Skeletal muscle cell (primary cell): ENCODE measurements at regions not wholly inside any gene's neighbourhood (a gene's known extent, or its start where the extent isn't known, plus 50 kb on each side); places are given as distances from the start of the nearest gene placed in this dataset.

ENCODE experiments used
- DNase-seq: peaks from one replicate; pipeline ENCODE4 v3.0.0-alpha.2; 2010; ENCODE audit warnings: low read depth
- H3K4me3 ChIP-seq: 2 replicates; pipeline ENCODE4 v1.5.1; 2011; ENCODE audit warnings: low read depth, mild to moderate bottlenecking, control low read depth, low read length, moderate library complexity

GRCh38 chr5:52705720-52706119 is 82.0 kb upstream of the ITGA1 start:
- H3K4me3 ChIP-seq, result no peak overlapping the region
- DNase-seq, result no peak

GRCh38 chr5:52706775-52707174 is 80.9 kb upstream of the ITGA1 start:
- no peak overlapping the region for H3K4me3 ChIP-seq
- no peak for DNase-seq

- no peak overlapping the region for H3K4me3 ChIP-seq
- no peak for DNase-seq
Measured at GRCh38 chr5:52707616-52708015, 80.1 kb upstream of the ITGA1 start.

- no peak overlapping the region for H3K4me3 ChIP-seq
- DNase-seq, result no peak
Measured at GRCh38 chr5:52708463-52708862, 79.3 kb upstream of the ITGA1 start.

- DNase-seq, result peak; percentile 43
- H3K4me3 ChIP-seq, result no peak overlapping the region
Measured at GRCh38 chr5:52709167-52709925, 78.4 kb upstream of the ITGA1 start.

GRCh38 chr5:52710310-52710971 is 77.3 kb upstream of the ITGA1 start:
- no peak for DNase-seq
- H3K4me3 ChIP-seq, result no peak overlapping the region

GRCh38 chr5:52710972-52711596 is 76.6 kb upstream of the ITGA1 start:
- DNase-seq, result no peak
- no peak overlapping the region for H3K4me3 ChIP-seq

- H3K4me3 ChIP-seq, result no peak overlapping the region
- DNase-seq, result no peak
Measured at GRCh38 chr5:52712354-52712753, 75.4 kb upstream of the ITGA1 start.

- no peak overlapping the region for H3K4me3 ChIP-seq
- DNase-seq, result no peak
Measured at GRCh38 chr5:52725065-52725746, 62.5 kb upstream of the ITGA1 start.

GRCh38 chr5:52725808-52726207 is 61.9 kb upstream of the ITGA1 start:
- H3K4me3 ChIP-seq, result no peak overlapping the region
- no peak for DNase-seq

GRCh38 chr5:52727020-52727419 is 60.7 kb upstream of the ITGA1 start:
- no peak for DNase-seq
- no peak overlapping the region for H3K4me3 ChIP-seq

- no peak overlapping the region for H3K4me3 ChIP-seq
- DNase-seq, result no peak
Measured at GRCh38 chr5:52727576-52727975, 60.1 kb upstream of the ITGA1 start.

- DNase-seq, result no peak
- H3K4me3 ChIP-seq, result no peak overlapping the region
Measured at GRCh38 chr5:52728224-52728623, 59.5 kb upstream of the ITGA1 start.

GRCh38 chr5:52728686-52729085 is 59.0 kb upstream of the ITGA1 start:
- H3K4me3 ChIP-seq, result no peak overlapping the region
- DNase-seq, result no peak

GRCh38 chr5:52731274-52732027 is 56.3 kb upstream of the ITGA1 start:
- no peak for DNase-seq
- no peak overlapping the region for H3K4me3 ChIP-seq

GRCh38 chr5:52734557-52734956 is 53.2 kb upstream of the ITGA1 start:
- no peak overlapping the region for H3K4me3 ChIP-seq
- no peak for DNase-seq

- no peak for DNase-seq
- H3K4me3 ChIP-seq, result no peak overlapping the region
Measured at GRCh38 chr5:52735139-52735538, 52.6 kb upstream of the ITGA1 start.
